Right lobe of liver (tissue), 6 donors: ENCODE measurements at regions not wholly inside any gene's neighbourhood (a gene's known extent, or its start where the extent isn't known, plus 50 kb on each side); places are given as distances from the start of the nearest gene placed in this dataset.

Source experiments
- ATAC-seq, 4 donors: fragments of 200-7000 bp; cut with Tn5 transposase; one replicate each; pipeline ENCODE4 v1.9.1; 2020; ENCODE audit warnings: mild to moderate bottlenecking in 4 of 4, moderate library complexity in 4 of 4
- DNase-seq, 3 donors: peaks; one replicate each; pipeline ENCODE4 v3.0.0-alpha.2; 2020
- H3K27ac ChIP-seq, 3 donors: fragments of 200-600 bp; one replicate each; pipeline ENCODE4 v1.8.0; 2022
- H3K27me3 ChIP-seq, 2 donors: fragments of 200-600 bp; one replicate each; pipeline ENCODE4 v1.8.0; 2022
- H3K36me3 ChIP-seq, 4 donors: fragments of 200-600 bp; sonication (generic) in 1 of 4; one replicate each; pipeline versions ENCODE4 v1.5.1 to v1.8.0; 2017 to 2022; ENCODE audit warnings: control low read depth in 1 of 4
- H3K4me1 ChIP-seq, 4 donors: fragments of 200-600 bp; sonication (generic) in 1 of 4; one replicate each; pipeline versions ENCODE4 v1.5.1 to v1.8.0; 2017 to 2022; ENCODE audit warnings: control low read depth in 1 of 4
- H3K4me3 ChIP-seq, 3 donors: fragments of 200-600 bp; one replicate each; pipeline ENCODE4 v1.8.0; 2022
- H3K9me3 ChIP-seq, 4 donors: fragments of 200-600 bp; sonication (generic) in 1 of 4; one replicate each; pipeline versions ENCODE4 v1.5.1 to v1.8.0; 2017 to 2022; ENCODE audit warnings: control low read depth in 1 of 4
- POLR2A ChIP-seq: fragments of 450-650 bp; IDR thresholded peaks from one replicate; pipeline ENCODE4 v1.6.1; 2017; ENCODE audit warnings: antibody characterized with exemption, mild to moderate bottlenecking
- WGBS: methylation state at CpG from one replicate; pipeline ENCODE4 v1.1.6; 2018; ENCODE audit warnings: low coverage, low lambda C conversion rate; ENCODE audit not compliant: insufficient coverage; ENCODE audit errors: missing lambda C conversion rate; 5-methylcytosine and 5-hydroxymethylcytosine counted together
- intact Hi-C, 2 donors: fragments of 100-400 bp; cut with DNase I; formaldehyde crosslinking; loops; one replicate each; pipeline versions ENCODE4 v1.11.2 to v1.14.1; 2022
- TF ChIP-seq, protein P1 (sequence below), 4 donors: fragments of 200-600 bp in 3 of 4; fragments of 450-650 bp in 1 of 4; IDR thresholded peaks; one replicate each; pipeline versions ENCODE4 v1.5.1 to v1.8.0; 2016 to 2022; ENCODE audit warnings: antibody characterized with exemption in 4 of 4, mild to moderate bottlenecking in 2 of 4
- donor health status: DM: no; HTN: yes; CAD: no.
- donor health status: DM: no; HTN: no; CAD: no.
- donor health status: DM: no; HTN: no; CAD: no.
- donor health status: DM: no; HTN: yes; CAD: no.
- donor health status: DM: no; HTN: yes; CAD: no.

DNA sequence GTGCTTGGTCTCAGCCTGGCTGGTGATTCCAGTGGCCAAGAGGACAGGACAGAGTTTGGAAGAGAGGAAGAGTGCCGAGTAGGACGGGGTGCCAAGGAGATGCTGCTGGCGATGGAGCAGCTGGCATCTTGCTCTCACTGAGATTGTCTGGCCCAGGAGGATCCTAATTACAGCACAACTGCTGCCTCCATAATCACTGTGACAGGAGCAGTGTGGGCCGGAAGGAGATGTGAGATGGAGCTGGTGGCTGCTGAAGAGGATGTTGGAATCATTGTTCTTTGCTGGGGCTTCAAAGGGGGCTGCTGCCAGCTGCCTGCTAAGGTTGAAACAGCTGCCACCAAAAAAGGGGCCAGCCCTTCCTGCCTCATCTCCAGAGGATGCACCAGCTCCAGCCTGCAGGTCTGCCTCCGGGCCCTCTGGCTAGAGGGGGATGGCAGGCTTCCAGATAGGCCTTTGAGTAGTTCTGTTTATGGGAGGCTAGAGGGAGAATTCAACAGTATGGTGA is 214.4 kb downstream of the RNF144B start:
- H3K27me3 ChIP-seq, result no peaks in the 10 kb centered on the region

DNA sequence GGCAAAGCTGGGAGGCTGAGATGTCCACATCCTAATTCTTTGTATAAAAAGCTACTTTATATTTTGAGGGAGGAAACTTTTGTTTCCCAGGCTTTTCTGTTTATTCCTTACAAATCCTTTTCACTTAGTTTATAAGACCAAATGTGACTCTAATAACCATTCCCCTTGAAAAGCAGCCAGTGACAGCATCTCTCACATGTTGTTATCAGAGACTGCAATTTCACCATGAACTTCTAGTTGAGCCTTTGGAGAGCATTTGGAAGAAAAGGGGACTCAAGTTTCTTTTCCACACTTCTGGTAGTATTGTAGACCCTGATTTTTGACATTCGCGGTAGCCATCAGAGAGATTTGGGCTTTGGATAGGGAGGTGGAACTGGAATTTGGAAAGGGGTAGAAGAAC is 215.8 kb downstream of the RNF144B start:
- ATAC-seq (no peak), DNase-seq (no peak)
- Histone ChIP-seq H3K4me3 (no peak overlapping the region), H3K9me3 (no peaks in the 10 kb centered on the region), H3K4me1 (peaks cover 0 to 6% (median 3%) of the 10 kb centered on the region in 4 donors), H3K36me3 (no peaks in the 10 kb centered on the region), H3K27ac (no peak overlapping the region), H3K27me3 (no peaks in the 10 kb centered on the region)
- intact Hi-C loops, result no loop called here
- TF ChIP-seq, protein P1, sequence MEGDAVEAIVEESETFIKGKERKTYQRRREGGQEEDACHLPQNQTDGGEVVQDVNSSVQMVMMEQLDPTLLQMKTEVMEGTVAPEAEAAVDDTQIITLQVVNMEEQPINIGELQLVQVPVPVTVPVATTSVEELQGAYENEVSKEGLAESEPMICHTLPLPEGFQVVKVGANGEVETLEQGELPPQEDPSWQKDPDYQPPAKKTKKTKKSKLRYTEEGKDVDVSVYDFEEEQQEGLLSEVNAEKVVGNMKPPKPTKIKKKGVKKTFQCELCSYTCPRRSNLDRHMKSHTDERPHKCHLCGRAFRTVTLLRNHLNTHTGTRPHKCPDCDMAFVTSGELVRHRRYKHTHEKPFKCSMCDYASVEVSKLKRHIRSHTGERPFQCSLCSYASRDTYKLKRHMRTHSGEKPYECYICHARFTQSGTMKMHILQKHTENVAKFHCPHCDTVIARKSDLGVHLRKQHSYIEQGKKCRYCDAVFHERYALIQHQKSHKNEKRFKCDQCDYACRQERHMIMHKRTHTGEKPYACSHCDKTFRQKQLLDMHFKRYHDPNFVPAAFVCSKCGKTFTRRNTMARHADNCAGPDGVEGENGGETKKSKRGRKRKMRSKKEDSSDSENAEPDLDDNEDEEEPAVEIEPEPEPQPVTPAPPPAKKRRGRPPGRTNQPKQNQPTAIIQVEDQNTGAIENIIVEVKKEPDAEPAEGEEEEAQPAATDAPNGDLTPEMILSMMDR (IDR thresholded peaks at IDR 0.05), result no peak
- TF ChIP-seq POLR2A, result no peak
- 96% methylated on average over 2 of the region's 2 CpGs for WGBS

More for the DNA sequence above, 214.4 kb downstream of the RNF144B start:
- H3K27ac ChIP-seq, result no peak overlapping the region
- 80% methylated on average over 2 of the region's 5 CpGs for whole genome bisulfite sequencing
- H3K9me3 ChIP-seq, result no peaks in the 10 kb centered on the region
- intact Hi-C loops, result no loop called here
- no peak overlapping the region for H3K4me3 ChIP-seq
- no peak for TF ChIP-seq POLR2A
- TF ChIP-seq, protein P1 (IDR thresholded peaks at IDR 0.05), result no peak
- H3K36me3 ChIP-seq, result no peaks in the 10 kb centered on the region
- H3K4me1 ChIP-seq, result peaks cover 0 to 6% (median 3%) of the 10 kb centered on the region in 4 donors
- ATAC-seq (no peak), DNase-seq (no peak)

DNA sequence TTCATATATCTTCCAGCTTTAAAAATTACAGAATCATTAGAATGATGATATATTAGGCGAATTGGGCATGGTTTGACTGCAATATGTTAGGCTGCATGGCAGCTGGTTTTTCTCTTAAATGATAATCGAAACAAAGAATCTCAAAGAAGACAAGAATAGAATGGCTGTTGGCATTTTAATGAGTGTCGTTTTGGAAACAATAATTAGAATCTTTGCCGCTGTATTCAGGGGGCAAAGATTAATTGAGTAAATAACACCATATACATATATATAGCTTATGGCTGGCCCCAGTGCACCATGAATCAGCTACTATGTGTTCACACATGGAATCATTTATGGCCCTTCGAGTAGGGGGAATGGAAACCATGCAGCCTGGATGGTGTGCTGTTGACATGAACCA is 216.2 kb downstream of the RNF144B start:
- Histone ChIP-seq H3K27ac (no peak overlapping the region), H3K36me3 (no peaks in the 10 kb centered on the region), H3K27me3 (no peaks in the 10 kb centered on the region), H3K4me3 (no peak overlapping the region), H3K9me3 (no peaks in the 10 kb centered on the region), H3K4me1 (peaks cover 0 to 4% (median 2%) of the 10 kb centered on the region in 4 donors)
- 62% methylated on average over 5 of the region's 5 CpGs for WGBS
- ATAC-seq, result no peak
- DNase-seq, result no peak
- intact Hi-C loops, result no loop called here
- TF ChIP-seq, protein P1 (IDR thresholded peaks at IDR 0.05), result no peak
- TF ChIP-seq POLR2A, result no peak

DNA sequence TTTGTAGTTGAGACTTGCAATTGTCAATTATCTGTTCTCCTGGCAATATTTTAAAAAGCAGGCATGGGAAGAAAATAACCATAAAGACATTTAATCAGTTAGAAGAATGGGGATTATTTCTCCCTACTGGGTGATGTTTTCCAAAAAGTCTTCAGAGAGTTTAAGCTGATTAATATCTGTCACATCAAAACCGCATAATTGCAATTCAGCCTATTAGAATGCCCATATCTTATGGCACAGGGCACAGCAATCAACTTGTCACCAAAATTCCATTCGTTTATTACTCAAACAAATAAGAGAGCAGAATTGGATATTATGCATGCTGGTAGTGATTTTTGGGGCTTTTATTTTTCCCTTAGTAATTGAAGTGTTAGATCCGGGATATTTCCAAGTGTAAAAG is 218.7 kb downstream of the RNF144B start:
- no peaks in the 10 kb centered on the region for H3K27me3 ChIP-seq
- TF ChIP-seq, protein P1 (IDR thresholded peaks at IDR 0.05), result no peak
- no peak for TF ChIP-seq POLR2A
- H3K27ac ChIP-seq, result no peak overlapping the region
- intact Hi-C loops, result no loop called here
- H3K4me1 ChIP-seq, result no peaks in the 10 kb centered on the region
- no peak overlapping the region for H3K4me3 ChIP-seq
- 54% methylated on average over 3 of the region's 3 CpGs for WGBS
- no peak for ATAC-seq
- H3K9me3 ChIP-seq, result no peaks in the 10 kb centered on the region
- H3K36me3 ChIP-seq, result no peaks in the 10 kb centered on the region
- no peak for DNase-seq

DNA sequence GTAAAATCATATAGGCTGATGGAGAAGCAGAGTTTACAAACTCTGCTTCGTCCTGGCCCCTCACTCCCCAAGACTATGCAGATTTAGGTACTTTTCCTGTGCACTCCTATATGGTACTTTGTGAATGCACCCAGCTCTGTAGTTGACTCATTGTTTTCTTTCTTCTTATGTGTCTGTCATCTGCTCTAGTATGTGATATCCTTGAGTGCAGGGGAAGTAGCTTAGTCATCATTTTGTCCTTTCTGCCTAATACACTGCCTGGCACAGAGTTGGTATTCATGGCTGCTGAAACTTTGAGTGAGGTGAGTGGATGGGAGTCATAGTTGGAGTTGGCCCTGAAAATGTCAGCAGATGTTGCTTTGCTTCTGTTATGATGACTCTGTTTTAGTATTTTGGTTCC is 222.6 kb downstream of the RNF144B start:
- H3K27me3 ChIP-seq, result no peaks in the 10 kb centered on the region
- intact Hi-C loops, result no loop called here
- no peak for DNase-seq
- no peak overlapping the region for H3K4me3 ChIP-seq
- no peak overlapping the region for H3K27ac ChIP-seq
- H3K9me3 ChIP-seq, result no peaks in the 10 kb centered on the region
- H3K4me1 ChIP-seq, result peaks cover 0 to 7% (median 2%) of the 10 kb centered on the region in 4 donors
- no peaks in the 10 kb centered on the region for H3K36me3 ChIP-seq
- TF ChIP-seq, protein P1 (IDR thresholded peaks at IDR 0.05), result no peak
- no peak for TF ChIP-seq POLR2A
- ATAC-seq, result no peak
- 27% methylated on average over 1 of the region's 1 CpG for WGBS
